ENCODE measurements at regions not wholly inside any gene's neighbourhood (a gene's known extent, or its start where the extent isn't known, plus 50 kb on each side); places are given as distances from the start of the nearest gene placed in this dataset.
A peak's percentile ranks its signal among the peaks of the same experiment; 100 is the strongest.

- no peak for DNase-seq (ENCODE audit: low read depth)
- no peak for TF ChIP-seq CTCF (IDR thresholded peaks at IDR 0.05; ENCODE audit: control insufficient read depth, extremely low read depth, insufficient read depth)
- H3K4me3 ChIP-seq (ENCODE audit: low read depth, low read length), result no peak overlapping the region
These were observed 59.4 kb downstream of the MAGEF1 start for GRCh38 chr3:184652465-184652864.

- no peak for DNase-seq (ENCODE audit: low read depth)
- no peak overlapping the region for H3K4me3 ChIP-seq (ENCODE audit: low read depth, low read length)
- TF ChIP-seq CTCF (IDR thresholded peaks at IDR 0.05; ENCODE audit: control insufficient read depth, extremely low read depth, insufficient read depth), result no peak
These were observed 60.0 kb downstream of the MAGEF1 start for GRCh38 chr3:184651904-184652303.

DNA sequence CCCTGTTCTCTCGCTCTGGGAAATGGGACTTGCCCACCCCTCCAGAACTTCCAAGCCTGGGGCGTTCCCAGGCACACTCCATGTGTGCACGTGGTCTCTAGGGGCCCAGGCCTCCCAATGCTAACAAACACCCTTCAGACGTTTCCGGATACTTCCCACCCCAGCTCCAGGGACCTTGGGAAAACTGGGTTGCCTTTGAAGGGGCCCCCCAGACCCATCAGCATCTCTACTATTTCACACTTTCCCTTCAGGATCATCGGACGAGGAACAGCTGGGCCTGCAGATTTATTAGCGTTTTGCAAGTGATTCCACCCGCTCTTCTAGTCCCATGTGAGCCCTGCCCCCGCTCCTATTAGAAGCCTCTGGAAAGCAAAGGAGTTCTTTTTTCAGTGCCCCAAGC lies 63.2 kb downstream of the MAGEF1 start:
- no peak for TF ChIP-seq CTCF (IDR thresholded peaks at IDR 0.05; ENCODE audit: control insufficient read depth, extremely low read depth, insufficient read depth)
- H3K4me3 ChIP-seq (ENCODE audit: low read depth, low read length), result no peak overlapping the region

DNA sequence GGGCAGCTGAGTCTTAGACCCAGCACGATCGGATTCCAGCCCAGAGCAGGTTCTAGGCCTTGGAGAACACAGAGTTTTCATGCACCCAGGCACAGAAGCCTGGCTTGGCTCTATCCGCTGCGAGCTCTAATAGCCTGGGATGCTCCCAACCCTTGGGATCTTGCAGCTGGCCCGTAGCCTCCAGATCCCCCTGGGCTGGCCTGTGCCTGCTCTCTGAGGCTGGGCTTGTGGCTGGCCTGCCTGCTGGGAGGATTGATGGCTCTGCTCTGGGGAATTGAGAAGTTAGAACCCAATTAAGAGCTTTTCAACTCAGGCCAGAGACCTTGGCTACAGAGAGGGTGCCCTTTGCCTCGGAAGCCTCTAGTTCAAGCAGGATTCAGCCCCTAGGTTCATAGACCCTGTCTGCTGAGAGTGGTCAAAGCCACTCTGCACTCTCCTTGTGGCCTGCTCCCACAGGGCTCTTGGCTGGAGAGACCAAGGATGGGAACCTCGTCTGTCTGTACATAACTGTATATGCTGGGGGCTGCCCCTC lies 64.4 kb downstream of the MAGEF1 start:
- H3K4me3 ChIP-seq (ENCODE audit: low read depth, low read length), result no peak overlapping the region
- no peak for TF ChIP-seq CTCF (IDR thresholded peaks at IDR 0.05; ENCODE audit: control insufficient read depth, extremely low read depth, insufficient read depth)
- DNase-seq (ENCODE audit: low read depth), result no peak

More for the DNA sequence above, 63.2 kb downstream of the MAGEF1 start:
- DNase-seq (ENCODE audit: low read depth), result no peak

GRCh38 chr3:184645336-184645735 lies 66.5 kb downstream of the MAGEF1 start:
- no peak overlapping the region for H3K4me3 ChIP-seq (ENCODE audit: low read depth, low read length)
- peak; percentile 2 for DNase-seq (ENCODE audit: low read depth)
- TF ChIP-seq CTCF (IDR thresholded peaks at IDR 0.05; ENCODE audit: control insufficient read depth, extremely low read depth, insufficient read depth), result no peak

- no peak overlapping the region for H3K4me3 ChIP-seq (ENCODE audit: low read depth, low read length)
- no peak for TF ChIP-seq CTCF (IDR thresholded peaks at IDR 0.05; ENCODE audit: control insufficient read depth, extremely low read depth, insufficient read depth)
- no peak for DNase-seq (ENCODE audit: low read depth)
These were observed 68.4 kb downstream of the MAGEF1 start for GRCh38 chr3:184643442-184643841.

- DNase-seq (ENCODE audit: low read depth), result no peak
- no peak for TF ChIP-seq CTCF (IDR thresholded peaks at IDR 0.05; ENCODE audit: control insufficient read depth, extremely low read depth, insufficient read depth)
- H3K4me3 ChIP-seq (ENCODE audit: low read depth, low read length), result no peak overlapping the region
These were observed 69.1 kb downstream of the MAGEF1 start for GRCh38 chr3:184642631-184643285.

Measured in LNCaP clone FGC (cell line).